WTC11 (cell line): ENCODE measurements at regions not wholly inside any gene's neighbourhood (a gene's known extent, or its start where the extent isn't known, plus 50 kb on each side); places are given as distances from the start of the nearest gene placed in this dataset.

Experiments used
- ATAC-seq: fragments of 200-7000 bp; cut with Tn5 transposase; 2 replicates; pipeline ENCODE4 v1.10.0; 2021; ENCODE audit warnings: mild to moderate bottlenecking, moderate library complexity
- CTCF ChIA-PET: fragments of 300-600 bp; sonication (Branson Sonifier 250); formaldehyde crosslinking; loops from one replicate; lab custom pipeline; 2021; ENCODE audit warnings: antibody characterized with exemption; lab: Charles Lee
- POLR2A ChIA-PET: fragments of 350-600 bp; sonication (Branson Sonifier 250); formaldehyde crosslinking; loops from one replicate; lab custom pipeline; 2021; ENCODE audit warnings: antibody characterized with exemption; lab: Charles Lee
- DNase-seq: peaks from one replicate; pipeline ENCODE4 v3.0.0; 2021; ENCODE audit warnings: low spot score
- H3K27ac Mint-ChIP-seq: 2 replicates; pipeline ENCODE4 v1.8.0; 2021; ENCODE audit warnings: mixed read lengths
- H3K27me3 Mint-ChIP-seq: 2 replicates; pipeline ENCODE4 v1.8.0; 2021; ENCODE audit warnings: low read depth, mild to moderate bottlenecking, moderate library complexity, mixed read lengths
- H3K36me3 Mint-ChIP-seq: 2 replicates; pipeline ENCODE4 v1.8.0; 2021; ENCODE audit warnings: mixed read lengths
- H3K4me1 Mint-ChIP-seq: 2 replicates; pipeline ENCODE4 v1.8.0; 2022; ENCODE audit warnings: mixed read lengths
- H3K4me3 Mint-ChIP-seq: 2 replicates; pipeline ENCODE4 v1.8.0; 2021; ENCODE audit warnings: mild to moderate bottlenecking, moderate library complexity, mixed read lengths
- H3K9me3 Mint-ChIP-seq: 2 replicates; pipeline ENCODE4 v1.8.0; 2021; ENCODE audit warnings: mixed read lengths
- CREM ChIP-seq: sonication (generic); formaldehyde crosslinking; IDR thresholded peaks from 2 replicates; pipeline ENCODE4 v1.8.1; 2022; ENCODE audit warnings: mild to moderate bottlenecking, missing genetic modification reagents, moderate library complexity
- ESRRA ChIP-seq: sonication (generic); formaldehyde crosslinking; IDR thresholded peaks from 2 replicates; pipeline ENCODE4 v1.8.1; 2022; ENCODE audit warnings: mild to moderate bottlenecking, missing genetic modification reagents, borderline replicate concordance
- FOXJ3 ChIP-seq: sonication (generic); formaldehyde crosslinking; IDR thresholded peaks from 2 replicates; pipeline ENCODE4 v1.9.0; 2021; ENCODE audit warnings: missing genetic modification reagents, mild to moderate bottlenecking, borderline replicate concordance
- FOXK1 ChIP-seq: sonication (generic); formaldehyde crosslinking; IDR thresholded peaks from 2 replicates; pipeline ENCODE4 v1.8.0; 2022; ENCODE audit warnings: mild to moderate bottlenecking, moderate library complexity, missing genetic modification reagents
- MAX ChIP-seq: sonication (generic); formaldehyde crosslinking; IDR thresholded peaks from 2 replicates; pipeline ENCODE4 v1.8.0; 2022; ENCODE audit warnings: mild to moderate bottlenecking, missing genetic modification reagents
- MLX ChIP-seq: sonication (generic); formaldehyde crosslinking; IDR thresholded peaks from 2 replicates; pipeline ENCODE4 v1.8.1; 2023; ENCODE audit warnings: mild to moderate bottlenecking, missing genetic modification reagents, moderate library complexity
- MYBL2 ChIP-seq: sonication (generic); formaldehyde crosslinking; IDR thresholded peaks from 2 replicates; pipeline ENCODE4 v1.8.1; 2023; ENCODE audit warnings: mild to moderate bottlenecking, moderate library complexity, missing genetic modification reagents
- NFYB ChIP-seq: sonication (generic); formaldehyde crosslinking; conservative IDR thresholded peaks from 2 replicates; pipeline ENCODE4 v1.8.0; 2022; ENCODE audit warnings: low read depth, missing genetic modification reagents
- PREB ChIP-seq: sonication (generic); formaldehyde crosslinking; IDR thresholded peaks from 2 replicates; pipeline ENCODE4 v1.8.1; 2022; ENCODE audit warnings: mild to moderate bottlenecking, missing genetic modification reagents, moderate library complexity, borderline replicate concordance
- RORB ChIP-seq: fragments of 250-450 bp; sonication (Bioruptor Pico); IDR thresholded peaks from 2 replicates; pipeline ENCODE4 v1.9.0; 2021; ENCODE audit warnings: mild to moderate bottlenecking
- TCF7 ChIP-seq: sonication (generic); formaldehyde crosslinking; IDR thresholded peaks from 2 replicates; pipeline ENCODE4 v1.8.0; 2022; ENCODE audit warnings: mild to moderate bottlenecking, low read depth, missing genetic modification reagents, moderate library complexity
- ZBTB21 ChIP-seq: sonication (generic); formaldehyde crosslinking; IDR thresholded peaks from 2 replicates; pipeline ENCODE4 v1.8.1; 2023; ENCODE audit warnings: mild to moderate bottlenecking, missing genetic modification reagents, borderline replicate concordance
- TF ChIP-seq, protein P1 (sequence below): sonication (generic); formaldehyde crosslinking; conservative IDR thresholded peaks from 2 replicates; pipeline ENCODE4 v1.8.1; 2023; ENCODE audit warnings: mild to moderate bottlenecking, low read depth, missing genetic modification reagents, moderate library complexity
- TF ChIP-seq, protein P2 (sequence below): sonication (generic); formaldehyde crosslinking; IDR thresholded peaks from 2 replicates; pipeline ENCODE4 v1.8.1; 2023; ENCODE audit warnings: mild to moderate bottlenecking, missing genetic modification reagents, borderline replicate concordance
- TF ChIP-seq, protein P3 (sequence below): sonication (generic); formaldehyde crosslinking; IDR thresholded peaks from 2 replicates; pipeline ENCODE4 v1.8.0; 2022; ENCODE audit warnings: mild to moderate bottlenecking, missing genetic modification reagents
- TF ChIP-seq, protein P4 (sequence below): sonication (generic); formaldehyde crosslinking; IDR thresholded peaks from 2 replicates; pipeline ENCODE4 v1.8.1; 2023; ENCODE audit warnings: mild to moderate bottlenecking, missing genetic modification reagents
- TF ChIP-seq, protein P5 (sequence below): sonication (generic); formaldehyde crosslinking; IDR thresholded peaks from 2 replicates; pipeline ENCODE4 v1.8.0; 2022; ENCODE audit warnings: missing genetic modification reagents

- CTCF ChIA-PET = no interaction called here
- Mint-ChIP-seq H3K4me3 (no peak overlapping the region), H3K9me3 (peaks cover 10% of the 10 kb centered on the region), H3K4me1 (peaks cover 8% of the 10 kb centered on the region; the same call in 1 of the 2 replicates), H3K27me3 (no peaks in the 10 kb centered on the region; the same call in 1 of the 2 replicates), H3K36me3 (no peaks in the 10 kb centered on the region), H3K27ac (no peak overlapping the region)
- DNase-seq (no peak), ATAC-seq (no peak)
- POLR2A ChIA-PET = no interaction called here
- TF ChIP-seq CREM (CRISPR knock-in tag) (no peak), FOXJ3 (CRISPR knock-in tag) (no peak), ESRRA (CRISPR knock-in tag) (no peak), RORB (CRISPR knock-in tag) (no peak), ZBTB21 (no peak), FOXK1 (no peak), MYBL2 (no peak), MAX (CRISPR knock-in tag) (no peak), MLX (CRISPR knock-in tag) (no peak), TCF7 (CRISPR knock-in tag) (no peak)
- TF ChIP-seq, protein P1, sequence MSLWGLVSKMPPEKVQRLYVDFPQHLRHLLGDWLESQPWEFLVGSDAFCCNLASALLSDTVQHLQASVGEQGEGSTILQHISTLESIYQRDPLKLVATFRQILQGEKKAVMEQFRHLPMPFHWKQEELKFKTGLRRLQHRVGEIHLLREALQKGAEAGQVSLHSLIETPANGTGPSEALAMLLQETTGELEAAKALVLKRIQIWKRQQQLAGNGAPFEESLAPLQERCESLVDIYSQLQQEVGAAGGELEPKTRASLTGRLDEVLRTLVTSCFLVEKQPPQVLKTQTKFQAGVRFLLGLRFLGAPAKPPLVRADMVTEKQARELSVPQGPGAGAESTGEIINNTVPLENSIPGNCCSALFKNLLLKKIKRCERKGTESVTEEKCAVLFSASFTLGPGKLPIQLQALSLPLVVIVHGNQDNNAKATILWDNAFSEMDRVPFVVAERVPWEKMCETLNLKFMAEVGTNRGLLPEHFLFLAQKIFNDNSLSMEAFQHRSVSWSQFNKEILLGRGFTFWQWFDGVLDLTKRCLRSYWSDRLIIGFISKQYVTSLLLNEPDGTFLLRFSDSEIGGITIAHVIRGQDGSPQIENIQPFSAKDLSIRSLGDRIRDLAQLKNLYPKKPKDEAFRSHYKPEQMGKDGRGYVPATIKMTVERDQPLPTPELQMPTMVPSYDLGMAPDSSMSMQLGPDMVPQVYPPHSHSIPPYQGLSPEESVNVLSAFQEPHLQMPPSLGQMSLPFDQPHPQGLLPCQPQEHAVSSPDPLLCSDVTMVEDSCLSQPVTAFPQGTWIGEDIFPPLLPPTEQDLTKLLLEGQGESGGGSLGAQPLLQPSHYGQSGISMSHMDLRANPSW = no peak
- TF ChIP-seq, protein P2, sequence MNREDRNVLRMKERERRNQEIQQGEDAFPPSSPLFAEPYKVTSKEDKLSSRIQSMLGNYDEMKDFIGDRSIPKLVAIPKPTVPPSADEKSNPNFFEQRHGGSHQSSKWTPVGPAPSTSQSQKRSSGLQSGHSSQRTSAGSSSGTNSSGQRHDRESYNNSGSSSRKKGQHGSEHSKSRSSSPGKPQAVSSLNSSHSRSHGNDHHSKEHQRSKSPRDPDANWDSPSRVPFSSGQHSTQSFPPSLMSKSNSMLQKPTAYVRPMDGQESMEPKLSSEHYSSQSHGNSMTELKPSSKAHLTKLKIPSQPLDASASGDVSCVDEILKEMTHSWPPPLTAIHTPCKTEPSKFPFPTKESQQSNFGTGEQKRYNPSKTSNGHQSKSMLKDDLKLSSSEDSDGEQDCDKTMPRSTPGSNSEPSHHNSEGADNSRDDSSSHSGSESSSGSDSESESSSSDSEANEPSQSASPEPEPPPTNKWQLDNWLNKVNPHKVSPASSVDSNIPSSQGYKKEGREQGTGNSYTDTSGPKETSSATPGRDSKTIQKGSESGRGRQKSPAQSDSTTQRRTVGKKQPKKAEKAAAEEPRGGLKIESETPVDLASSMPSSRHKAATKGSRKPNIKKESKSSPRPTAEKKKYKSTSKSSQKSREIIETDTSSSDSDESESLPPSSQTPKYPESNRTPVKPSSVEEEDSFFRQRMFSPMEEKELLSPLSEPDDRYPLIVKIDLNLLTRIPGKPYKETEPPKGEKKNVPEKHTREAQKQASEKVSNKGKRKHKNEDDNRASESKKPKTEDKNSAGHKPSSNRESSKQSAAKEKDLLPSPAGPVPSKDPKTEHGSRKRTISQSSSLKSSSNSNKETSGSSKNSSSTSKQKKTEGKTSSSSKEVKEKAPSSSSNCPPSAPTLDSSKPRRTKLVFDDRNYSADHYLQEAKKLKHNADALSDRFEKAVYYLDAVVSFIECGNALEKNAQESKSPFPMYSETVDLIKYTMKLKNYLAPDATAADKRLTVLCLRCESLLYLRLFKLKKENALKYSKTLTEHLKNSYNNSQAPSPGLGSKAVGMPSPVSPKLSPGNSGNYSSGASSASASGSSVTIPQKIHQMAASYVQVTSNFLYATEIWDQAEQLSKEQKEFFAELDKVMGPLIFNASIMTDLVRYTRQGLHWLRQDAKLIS (CRISPR knock-in tag) = no peak
- TF ChIP-seq, protein P3, sequence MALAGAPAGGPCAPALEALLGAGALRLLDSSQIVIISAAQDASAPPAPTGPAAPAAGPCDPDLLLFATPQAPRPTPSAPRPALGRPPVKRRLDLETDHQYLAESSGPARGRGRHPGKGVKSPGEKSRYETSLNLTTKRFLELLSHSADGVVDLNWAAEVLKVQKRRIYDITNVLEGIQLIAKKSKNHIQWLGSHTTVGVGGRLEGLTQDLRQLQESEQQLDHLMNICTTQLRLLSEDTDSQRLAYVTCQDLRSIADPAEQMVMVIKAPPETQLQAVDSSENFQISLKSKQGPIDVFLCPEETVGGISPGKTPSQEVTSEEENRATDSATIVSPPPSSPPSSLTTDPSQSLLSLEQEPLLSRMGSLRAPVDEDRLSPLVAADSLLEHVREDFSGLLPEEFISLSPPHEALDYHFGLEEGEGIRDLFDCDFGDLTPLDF (CRISPR knock-in tag) = no peak
- TF ChIP-seq, protein P4, sequence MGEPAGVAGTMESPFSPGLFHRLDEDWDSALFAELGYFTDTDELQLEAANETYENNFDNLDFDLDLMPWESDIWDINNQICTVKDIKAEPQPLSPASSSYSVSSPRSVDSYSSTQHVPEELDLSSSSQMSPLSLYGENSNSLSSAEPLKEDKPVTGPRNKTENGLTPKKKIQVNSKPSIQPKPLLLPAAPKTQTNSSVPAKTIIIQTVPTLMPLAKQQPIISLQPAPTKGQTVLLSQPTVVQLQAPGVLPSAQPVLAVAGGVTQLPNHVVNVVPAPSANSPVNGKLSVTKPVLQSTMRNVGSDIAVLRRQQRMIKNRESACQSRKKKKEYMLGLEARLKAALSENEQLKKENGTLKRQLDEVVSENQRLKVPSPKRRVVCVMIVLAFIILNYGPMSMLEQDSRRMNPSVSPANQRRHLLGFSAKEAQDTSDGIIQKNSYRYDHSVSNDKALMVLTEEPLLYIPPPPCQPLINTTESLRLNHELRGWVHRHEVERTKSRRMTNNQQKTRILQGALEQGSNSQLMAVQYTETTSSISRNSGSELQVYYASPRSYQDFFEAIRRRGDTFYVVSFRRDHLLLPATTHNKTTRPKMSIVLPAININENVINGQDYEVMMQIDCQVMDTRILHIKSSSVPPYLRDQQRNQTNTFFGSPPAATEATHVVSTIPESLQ (CRISPR knock-in tag) = no peak
These were observed 262.4 kb downstream of the NDUFA10 start for GRCh38 chr2:239762655-239763269.

DNA sequence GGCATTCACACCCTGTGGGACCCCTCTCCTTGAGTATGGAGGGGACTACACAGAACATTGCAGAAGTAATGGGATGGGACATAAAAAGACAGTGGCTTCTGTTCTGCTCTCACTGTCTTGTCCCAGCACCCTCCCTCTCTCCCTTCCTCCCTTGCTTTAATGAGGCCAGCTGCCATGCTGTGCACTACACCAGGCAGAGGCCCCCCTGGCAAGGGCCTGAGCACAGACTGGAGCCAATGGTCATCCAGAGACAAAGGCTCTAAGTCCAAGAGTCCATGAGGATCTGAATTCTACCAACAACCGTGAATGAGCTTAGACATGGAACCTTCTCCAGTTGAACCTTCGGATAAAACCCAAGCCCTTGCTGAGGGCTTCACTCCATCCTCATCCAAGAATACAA lies 263.0 kb downstream of the NDUFA10 start:
- ChIA-PET CTCF (no interaction called here), POLR2A (no interaction called here)
- Mint-ChIP-seq H3K9me3 (peaks cover 10% of the 10 kb centered on the region), H3K27ac (no peak overlapping the region)
- no peak for TF ChIP-seq PREB (CRISPR knock-in tag)
- TF ChIP-seq NFYB (CRISPR knock-in tag) = no peak
- TF ChIP-seq, protein P5, sequence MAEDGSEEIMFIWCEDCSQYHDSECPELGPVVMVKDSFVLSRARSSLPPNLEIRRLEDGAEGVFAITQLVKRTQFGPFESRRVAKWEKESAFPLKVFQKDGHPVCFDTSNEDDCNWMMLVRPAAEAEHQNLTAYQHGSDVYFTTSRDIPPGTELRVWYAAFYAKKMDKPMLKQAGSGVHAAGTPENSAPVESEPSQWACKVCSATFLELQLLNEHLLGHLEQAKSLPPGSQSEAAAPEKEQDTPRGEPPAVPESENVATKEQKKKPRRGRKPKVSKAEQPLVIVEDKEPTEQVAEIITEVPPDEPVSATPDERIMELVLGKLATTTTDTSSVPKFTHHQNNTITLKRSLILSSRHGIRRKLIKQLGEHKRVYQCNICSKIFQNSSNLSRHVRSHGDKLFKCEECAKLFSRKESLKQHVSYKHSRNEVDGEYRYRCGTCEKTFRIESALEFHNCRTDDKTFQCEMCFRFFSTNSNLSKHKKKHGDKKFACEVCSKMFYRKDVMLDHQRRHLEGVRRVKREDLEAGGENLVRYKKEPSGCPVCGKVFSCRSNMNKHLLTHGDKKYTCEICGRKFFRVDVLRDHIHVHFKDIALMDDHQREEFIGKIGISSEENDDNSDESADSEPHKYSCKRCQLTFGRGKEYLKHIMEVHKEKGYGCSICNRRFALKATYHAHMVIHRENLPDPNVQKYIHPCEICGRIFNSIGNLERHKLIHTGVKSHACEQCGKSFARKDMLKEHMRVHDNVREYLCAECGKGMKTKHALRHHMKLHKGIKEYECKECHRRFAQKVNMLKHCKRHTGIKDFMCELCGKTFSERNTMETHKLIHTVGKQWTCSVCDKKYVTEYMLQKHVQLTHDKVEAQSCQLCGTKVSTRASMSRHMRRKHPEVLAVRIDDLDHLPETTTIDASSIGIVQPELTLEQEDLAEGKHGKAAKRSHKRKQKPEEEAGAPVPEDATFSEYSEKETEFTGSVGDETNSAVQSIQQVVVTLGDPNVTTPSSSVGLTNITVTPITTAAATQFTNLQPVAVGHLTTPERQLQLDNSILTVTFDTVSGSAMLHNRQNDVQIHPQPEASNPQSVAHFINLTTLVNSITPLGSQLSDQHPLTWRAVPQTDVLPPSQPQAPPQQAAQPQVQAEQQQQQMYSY (CRISPR knock-in tag) = no peak
- TF ChIP-seq, all 79 proteins: peak for 0
- Mint-ChIP-seq H3K4me1 (peaks cover 9% of the 10 kb centered on the region; the same call in 1 of the 2 replicates), H3K27me3 (no peaks in the 10 kb centered on the region; the same call in 1 of the 2 replicates), H3K36me3 (no peaks in the 10 kb centered on the region), H3K4me3 (no peak overlapping the region)
- ATAC-seq (no peak), DNase-seq (no peak)
